ENCODE measurements at regions not wholly inside any gene's neighbourhood (a gene's known extent, or its start where the extent isn't known, plus 50 kb on each side); places are given as distances from the start of the nearest gene placed in this dataset.

GRCh38 chr11:82507288-82507687 is 226.4 kb downstream of the FAM181B start:
- TF ChIP-seq ZFP3 (CRISPR knock-in tag; IDR thresholded peaks at IDR 0.05), result no peak
- TF ChIP-seq ZFP30 (CRISPR knock-in tag; IDR thresholded peaks at IDR 0.05), result no peak
- TF ChIP-seq ZNF8 (CRISPR knock-in tag; IDR thresholded peaks at IDR 0.05), result no peak
- TF ChIP-seq RARB (CRISPR knock-in tag; IDR thresholded peaks at IDR 0.05), result no peak
- TF ChIP-seq PATZ1 (CRISPR knock-in tag; IDR thresholded peaks at IDR 0.05; ENCODE audit: borderline replicate concordance), result no peak
- TF ChIP-seq CSDC2 (CRISPR knock-in tag; IDR thresholded peaks at IDR 0.05), result no peak

Measured in SK-N-SH treated with all-trans-retinoic acid at 6 μM for 48 hours (cell line).